Fibroblast of lung (primary cell): ENCODE measurements at regions not wholly inside any gene's neighbourhood (a gene's known extent, or its start where the extent isn't known, plus 50 kb on each side); places are given as distances from the start of the nearest gene placed in this dataset.
A peak's percentile ranks its signal among the peaks of the same experiment; 100 is the strongest.

Experiments
- DNase-seq, 2 donors: peaks; one replicate each; pipeline versions ENCODE4 v3.0.0 to v3.0.0-alpha.2; 2010; ENCODE audit warnings: low read depth in 2 of 2
- H2AFZ ChIP-seq: 2 replicates; pipeline ENCODE4 v1.5.1; 2012; ENCODE audit warnings: low read length, control low read depth, inconsistent platforms
- H3K27ac ChIP-seq: 2 replicates; pipeline ENCODE4 v1.5.1; 2011; ENCODE audit warnings: low read length, control low read depth; ENCODE audit not compliant: insufficient read depth
- H3K27me3 ChIP-seq: 2 replicates; pipeline ENCODE4 v1.5.1; 2011; ENCODE audit warnings: mild to moderate bottlenecking, low read length; ENCODE audit not compliant: control insufficient read depth, insufficient read depth
- H3K36me3 ChIP-seq: 2 replicates; pipeline ENCODE4 v1.5.1; 2011; ENCODE audit warnings: low read length; ENCODE audit not compliant: control insufficient read depth, insufficient read depth
- H3K4me1 ChIP-seq: 2 replicates; pipeline ENCODE4 v1.5.1; 2011; ENCODE audit warnings: low read length; ENCODE audit not compliant: control insufficient read depth, insufficient read depth; ENCODE audit errors: extremely low read depth
- H3K4me2 ChIP-seq: 2 replicates; pipeline ENCODE4 v1.5.1; 2011; ENCODE audit warnings: low read length, control low read depth; ENCODE audit not compliant: insufficient read depth; ENCODE audit errors: extremely low read depth
- H3K4me3 ChIP-seq, 4 experiments: fragments of 200-600 bp in 1 of 4; sonication (generic) in 1 of 4; replicated peaks in 1 of 4; 2 replicates each; pipeline ENCODE4 v1.5.1; 2011 to 2016; ENCODE audit warnings: low read length in 4 of 4, low read depth in 3 of 4, mild to moderate bottlenecking in 3 of 4, control low read depth in 2 of 4, inconsistent platforms in 1 of 4, mixed read lengths in 1 of 4; ENCODE audit not compliant: insufficient read depth in 1 of 4; ENCODE audit errors: control extremely low read depth in 1 of 4
- H3K79me2 ChIP-seq: 2 replicates; pipeline ENCODE4 v1.5.1; 2012; ENCODE audit warnings: mild to moderate bottlenecking, low read length, inconsistent platforms; ENCODE audit not compliant: control insufficient read depth, insufficient read depth
- H3K9ac ChIP-seq: 2 replicates; pipeline ENCODE4 v1.5.1; 2011; ENCODE audit warnings: mild to moderate bottlenecking, low read length, control low read depth; ENCODE audit not compliant: insufficient read depth
- H3K9me3 ChIP-seq: 2 replicates; pipeline ENCODE4 v1.5.1; 2012; ENCODE audit warnings: low read depth, low read length; ENCODE audit not compliant: control insufficient read depth, insufficient read depth
- H4K20me1 ChIP-seq: 2 replicates; pipeline ENCODE4 v1.5.1; 2011; ENCODE audit warnings: low read length; ENCODE audit not compliant: control insufficient read depth, insufficient read depth; ENCODE audit errors: extremely low read depth
- CTCF ChIP-seq, 2 donors: IDR thresholded peaks in 1 of 2; conservative IDR thresholded peaks in 1 of 2; 1 replicate in 1 of 2; 2 replicates in 1 of 2; pipeline ENCODE4 v1.5.1; 2011 to 2012; ENCODE audit warnings: low read length in 2 of 2, control low read depth in 1 of 2, inconsistent platforms in 1 of 2, low read depth in 1 of 2, mild to moderate bottlenecking in 1 of 2
- EZH2 ChIP-seq: IDR thresholded peaks from 2 replicates; pipeline ENCODE4 v1.5.1; 2012; ENCODE audit warnings: low read length, control low read depth, mild to moderate bottlenecking; ENCODE audit errors: missing control alignments

- no peak overlapping the region for H2AFZ ChIP-seq
- TF ChIP-seq CTCF (conservative IDR thresholded peaks at IDR 0.05 in 1 of 2, IDR thresholded peaks at IDR 0.05 in 1 of 2; ENCODE audit: low read depth in 1 of 2, low read length in 2 of 2) (no peak), EZH2 (no peak)
- H3K4me3 ChIP-seq, result no peak overlapping the region
- no peaks in the 10 kb centered on the region for H3K4me1 ChIP-seq
- H4K20me1 ChIP-seq, result no peaks in the 10 kb centered on the region
- no peaks in the 10 kb centered on the region for H3K27me3 ChIP-seq
- H3K36me3 ChIP-seq, result no peaks in the 10 kb centered on the region
- H3K79me2 ChIP-seq, result no peaks in the 10 kb centered on the region
- H3K4me2 ChIP-seq, result no peak overlapping the region
- no peaks in the 10 kb centered on the region for H3K9me3 ChIP-seq
- no peak overlapping the region for H3K27ac ChIP-seq
- H3K9ac ChIP-seq, result no peak overlapping the region
- DNase-seq, result no peak
These were observed 1221.8 kb upstream of the SEL1L start for GRCh38 chr14:82755476-82755875.

GRCh38 chr14:82755923-82756322, 1222.3 kb upstream of the SEL1L start:
- Histone ChIP-seq H4K20me1 (no peaks in the 10 kb centered on the region), H3K4me3 (no peak overlapping the region), H3K79me2 (no peaks in the 10 kb centered on the region), H3K27ac (no peak overlapping the region), H3K9ac (no peak overlapping the region), H3K4me1 (no peaks in the 10 kb centered on the region), H3K27me3 (no peaks in the 10 kb centered on the region), H3K36me3 (no peaks in the 10 kb centered on the region), H2AFZ (no peak overlapping the region), H3K4me2 (no peak overlapping the region), H3K9me3 (no peaks in the 10 kb centered on the region)
- TF ChIP-seq CTCF (conservative IDR thresholded peaks at IDR 0.05 in 1 of 2, IDR thresholded peaks at IDR 0.05 in 1 of 2; ENCODE audit: low read depth in 1 of 2, low read length in 2 of 2) (no peak), EZH2 (no peak)
- DNase-seq, result peak in 1 of 2 donors; percentile 25

- Histone ChIP-seq H3K27ac (no peak overlapping the region), H3K27me3 (no peaks in the 10 kb centered on the region), H4K20me1 (no peaks in the 10 kb centered on the region), H3K9me3 (no peaks in the 10 kb centered on the region), H3K9ac (no peak overlapping the region), H2AFZ (no peak overlapping the region), H3K4me2 (no peak overlapping the region), H3K4me3 (no peak overlapping the region), H3K36me3 (no peaks in the 10 kb centered on the region), H3K4me1 (no peaks in the 10 kb centered on the region), H3K79me2 (no peaks in the 10 kb centered on the region)
- no peak for TF ChIP-seq CTCF (conservative IDR thresholded peaks at IDR 0.05 in 1 of 2, IDR thresholded peaks at IDR 0.05 in 1 of 2; ENCODE audit: low read depth in 1 of 2, low read length in 2 of 2)
- no peak for TF ChIP-seq EZH2
- DNase-seq, result no peak
These were observed 1224.1 kb upstream of the SEL1L start for GRCh38 chr14:82757776-82758175.
